Mesendoderm (in vitro differentiated cells): ENCODE measurements at regions not wholly inside any gene's neighbourhood (a gene's known extent, or its start where the extent isn't known, plus 50 kb on each side); places are given as distances from the start of the nearest gene placed in this dataset.

ENCODE experiments used
- DNase-seq: peaks from one replicate; pipeline ENCODE4 v3.0.0; 2013
- H2AK5ac ChIP-seq: 2 replicates; pipeline ENCODE4 v1.6.1; 2013; ENCODE audit warnings: low read length, inconsistent platforms
- H2BK120ac ChIP-seq: 2 replicates; pipeline ENCODE4 v1.6.1; 2013; ENCODE audit warnings: low read depth, mild to moderate bottlenecking, low read length, moderate library complexity, mixed read lengths
- H2BK15ac ChIP-seq: replicated peaks from 2 replicates; pipeline ENCODE4 v1.6.1; 2013; ENCODE audit warnings: low read depth, mild to moderate bottlenecking, moderate library complexity
- H2BK5ac ChIP-seq: 2 replicates; pipeline ENCODE4 v1.6.1; 2013; ENCODE audit warnings: low read length, inconsistent platforms
- H3K18ac ChIP-seq: 2 replicates; pipeline ENCODE4 v1.6.1; 2013; ENCODE audit warnings: mild to moderate bottlenecking, low read length, mixed read lengths
- H3K23ac ChIP-seq: one replicate; pipeline ENCODE4 v1.6.1; 2013; ENCODE audit warnings: low read length
- H3K27ac ChIP-seq: 2 replicates; pipeline ENCODE4 v1.5.1; 2013; ENCODE audit warnings: low read depth, mild to moderate bottlenecking, inconsistent platforms, low read length, moderate library complexity
- H3K27me3 ChIP-seq: 2 replicates; pipeline ENCODE4 v1.6.1; 2013; ENCODE audit warnings: low read length, control low read depth, mild to moderate bottlenecking, inconsistent platforms; ENCODE audit not compliant: insufficient read depth, poor library complexity
- H3K36me3 ChIP-seq: 2 replicates; pipeline ENCODE4 v1.6.1; 2013; ENCODE audit warnings: low read length, inconsistent platforms; ENCODE audit not compliant: control insufficient read depth, insufficient read depth
- H3K4ac ChIP-seq: one replicate; pipeline ENCODE4 v1.6.1; 2013; ENCODE audit warnings: low read depth, mild to moderate bottlenecking, low read length, moderate library complexity
- H3K4me1 ChIP-seq: 2 replicates; pipeline ENCODE4 v1.6.1; 2013; ENCODE audit warnings: low read depth, low read length, inconsistent platforms; ENCODE audit not compliant: control insufficient read depth
- H3K4me2 ChIP-seq: 2 replicates; pipeline ENCODE4 v1.6.1; 2013; ENCODE audit warnings: low read length
- H3K4me3 ChIP-seq: 2 replicates; pipeline ENCODE4 v1.5.1; 2013; ENCODE audit warnings: mild to moderate bottlenecking, low read length
- H3K56ac ChIP-seq: one replicate; pipeline ENCODE4 v1.6.1; 2013; ENCODE audit warnings: low read length
- H3K79me1 ChIP-seq: 2 replicates; pipeline ENCODE4 v1.6.1; 2013; ENCODE audit warnings: low read length, inconsistent platforms
- H3K79me2 ChIP-seq: 2 replicates; pipeline ENCODE4 v1.6.1; 2013; ENCODE audit warnings: mild to moderate bottlenecking, low read length; ENCODE audit not compliant: control insufficient read depth, insufficient read depth
- H3K9ac ChIP-seq: 2 replicates; pipeline ENCODE4 v1.6.1; 2013; ENCODE audit warnings: low read length, inconsistent platforms
- H4K5ac ChIP-seq: one replicate; pipeline ENCODE4 v1.6.1; 2013; ENCODE audit warnings: low read length
- H4K8ac ChIP-seq: one replicate; pipeline ENCODE4 v1.6.1; 2013; ENCODE audit warnings: low read depth, mild to moderate bottlenecking, control low read depth, low read length, moderate library complexity
- WGBS: extraction: QIAGEN DNeasy Blood & Tissue Kit; methylation state at CpG from one replicate; pipeline ENCODE4 v1.1.7; 2013; ENCODE audit warnings: low lambda C conversion rate, missing lambda C conversion rate; ENCODE audit not compliant: insufficient coverage; ENCODE audit errors: extremely low coverage; 5-methylcytosine and 5-hydroxymethylcytosine counted together

- Histone ChIP-seq H2BK15ac (no peak overlapping the region), H3K56ac (no peak overlapping the region), H2BK120ac (no peak overlapping the region), H4K5ac (no peak overlapping the region), H3K27ac (no peak overlapping the region), H3K27me3 (no peaks in the 10 kb centered on the region), H3K4me3 (no peak overlapping the region), H4K8ac (no peak overlapping the region), H3K4me1 (peaks cover 8% of the 10 kb centered on the region), H3K4ac (no peak overlapping the region), H3K36me3 (no peaks in the 10 kb centered on the region), H3K23ac (no peak overlapping the region), H2BK5ac (no peak overlapping the region), H3K18ac (no peak overlapping the region), H3K79me2 (no peaks in the 10 kb centered on the region), H2AK5ac (no peak overlapping the region), H3K79me1 (peaks cover 3% of the 10 kb centered on the region), H3K9ac (no peak overlapping the region), H3K4me2 (no peak overlapping the region)
- WGBS, result no CpG with 5 or more reads among the region's 6 CpGs
- DNase-seq, result peak; percentile 47
Observed at GRCh38 chr3:11717301-11717700, 73.6 kb upstream of the VGLL4 start.

DNA sequence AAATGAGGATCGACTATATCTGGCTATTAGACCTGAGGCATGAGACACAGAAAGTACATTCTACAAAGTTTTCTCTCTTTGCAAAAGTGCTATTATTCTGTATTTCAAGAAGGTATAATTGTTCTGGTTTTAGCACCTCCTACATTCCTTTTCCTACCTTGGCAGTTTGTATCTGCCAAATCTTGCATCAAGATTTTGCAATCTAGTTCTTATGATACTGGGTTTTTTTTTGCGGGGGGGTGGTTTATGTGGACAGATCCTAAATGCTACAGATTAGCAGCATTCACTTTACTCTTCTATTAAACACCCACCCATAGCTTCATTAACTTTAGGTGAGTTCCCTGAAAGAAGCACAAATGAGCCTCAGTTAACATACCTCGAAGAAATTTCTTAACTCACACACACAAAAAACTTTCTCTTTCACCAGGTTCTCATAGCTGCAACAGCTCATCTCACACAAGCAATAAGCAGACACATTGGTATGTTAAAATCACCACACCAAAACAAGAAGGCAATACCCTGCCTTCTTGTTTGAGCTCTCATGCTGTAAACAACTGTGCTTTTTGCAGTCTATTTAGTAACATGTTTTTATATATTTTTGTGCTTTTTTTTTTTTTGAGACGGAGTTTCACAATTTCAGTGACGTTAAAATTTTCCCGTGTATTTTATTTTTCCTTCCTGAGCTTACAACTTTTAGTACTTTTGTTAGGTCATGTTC lies 73.0 kb upstream of the VGLL4 start:
- Histone ChIP-seq H3K9ac (no peak overlapping the region), H3K79me2 (no peaks in the 10 kb centered on the region), H2BK120ac (no peak overlapping the region), H3K79me1 (peaks cover 3% of the 10 kb centered on the region), H3K18ac (no peak overlapping the region), H3K27ac (no peak overlapping the region), H3K36me3 (no peaks in the 10 kb centered on the region), H2BK15ac (no peak overlapping the region), H3K56ac (no peak overlapping the region), H3K4me1 (peaks cover 8% of the 10 kb centered on the region), H4K5ac (no peak overlapping the region), H2AK5ac (no peak overlapping the region), H3K4me3 (no peak overlapping the region), H3K27me3 (no peaks in the 10 kb centered on the region), H3K4ac (no peak overlapping the region), H4K8ac (no peak overlapping the region), H2BK5ac (no peak overlapping the region), H3K4me2 (no peak overlapping the region), H3K23ac (no peak overlapping the region)
- WGBS, result no CpG with 5 or more reads among the region's 6 CpGs
- no peak for DNase-seq

- no peak overlapping the region for H2BK120ac ChIP-seq
- no peak overlapping the region for H3K4ac ChIP-seq
- H2BK5ac ChIP-seq, result no peak overlapping the region
- no peak overlapping the region for H3K23ac ChIP-seq
- no peak overlapping the region for H3K9ac ChIP-seq
- H3K56ac ChIP-seq, result no peak overlapping the region
- no peak overlapping the region for H3K4me3 ChIP-seq
- H2AK5ac ChIP-seq, result no peak overlapping the region
- H4K5ac ChIP-seq, result no peak overlapping the region
- no peak overlapping the region for H2BK15ac ChIP-seq
- no peak overlapping the region for H3K18ac ChIP-seq
- WGBS, result no CpG with 5 or more reads among the region's 6 CpGs
- H3K79me2 ChIP-seq, result no peaks in the 10 kb centered on the region
- no peaks in the 10 kb centered on the region for H3K36me3 ChIP-seq
- H4K8ac ChIP-seq, result no peak overlapping the region
- no peak for DNase-seq
- H3K4me1 ChIP-seq, result peaks cover 6% of the 10 kb centered on the region
- no peak overlapping the region for H3K4me2 ChIP-seq
- no peak overlapping the region for H3K27ac ChIP-seq
- H3K79me1 ChIP-seq, result peaks cover 3% of the 10 kb centered on the region
- no peaks in the 10 kb centered on the region for H3K27me3 ChIP-seq
Observed at GRCh38 chr3:11713171-11713570, 69.5 kb upstream of the VGLL4 start.

DNA sequence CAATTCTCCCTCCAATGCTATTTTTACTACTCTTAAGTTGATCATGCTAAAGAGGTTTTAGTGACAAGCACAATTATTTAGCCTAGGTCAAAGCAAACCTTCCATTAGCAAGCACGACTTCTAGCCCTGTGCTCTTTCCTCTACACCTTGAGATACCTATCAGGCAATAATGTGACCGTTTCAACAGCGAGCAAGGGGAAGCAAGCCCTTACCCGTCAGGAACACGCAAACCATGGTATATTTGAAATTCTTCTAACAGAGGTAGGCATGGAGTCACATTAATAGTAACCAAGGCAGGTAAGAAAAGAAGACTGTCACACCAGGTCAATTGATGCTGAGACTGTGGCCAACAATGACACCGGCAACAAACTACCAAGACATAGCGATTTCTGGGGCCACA lies 68.9 kb upstream of the VGLL4 start:
- no peak overlapping the region for H4K5ac ChIP-seq
- no peak overlapping the region for H2BK5ac ChIP-seq
- no peaks in the 10 kb centered on the region for H3K27me3 ChIP-seq
- no peak overlapping the region for H3K23ac ChIP-seq
- H4K8ac ChIP-seq, result no peak overlapping the region
- H3K79me2 ChIP-seq, result no peaks in the 10 kb centered on the region
- no CpG with 5 or more reads among the region's 7 CpGs for WGBS
- no peak overlapping the region for H3K27ac ChIP-seq
- no peak overlapping the region for H3K4ac ChIP-seq
- DNase-seq, result no peak
- H3K18ac ChIP-seq, result no peak overlapping the region
- H3K9ac ChIP-seq, result no peak overlapping the region
- H3K4me1 ChIP-seq, result peaks cover 6% of the 10 kb centered on the region
- peaks cover 3% of the 10 kb centered on the region for H3K79me1 ChIP-seq
- no peak overlapping the region for H2AK5ac ChIP-seq
- H2BK120ac ChIP-seq, result no peak overlapping the region
- no peaks in the 10 kb centered on the region for H3K36me3 ChIP-seq
- H3K4me3 ChIP-seq, result no peak overlapping the region
- no peak overlapping the region for H2BK15ac ChIP-seq
- H3K4me2 ChIP-seq, result no peak overlapping the region
- H3K56ac ChIP-seq, result no peak overlapping the region

DNA sequence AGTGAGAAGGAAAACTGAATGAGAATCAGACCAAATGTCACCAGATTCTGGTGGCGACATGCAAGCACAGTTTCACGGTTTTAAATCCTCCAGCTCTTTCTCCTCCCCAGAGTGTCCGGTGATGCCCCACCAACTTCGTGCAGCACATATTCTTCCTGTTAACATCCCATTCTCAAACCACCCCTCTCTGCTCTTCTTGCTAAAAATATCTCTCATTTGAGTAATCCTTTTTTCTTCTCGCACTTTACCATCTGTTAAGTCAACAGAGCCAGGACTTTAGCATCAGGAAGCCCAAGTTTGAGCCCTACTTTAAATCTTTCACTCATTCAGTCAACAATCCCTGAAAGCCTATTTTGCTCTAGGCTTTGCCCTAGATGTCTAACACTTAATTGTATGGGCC lies 68.2 kb upstream of the VGLL4 start:
- no CpG with 5 or more reads among the region's 5 CpGs for WGBS
- H3K79me1 ChIP-seq, result peaks cover 3% of the 10 kb centered on the region
- no peak overlapping the region for H3K18ac ChIP-seq
- H3K36me3 ChIP-seq, result no peaks in the 10 kb centered on the region
- no peak for DNase-seq
- H3K4me1 ChIP-seq, result peaks cover 6% of the 10 kb centered on the region
- no peaks in the 10 kb centered on the region for H3K27me3 ChIP-seq
- H2BK15ac ChIP-seq, result no peak overlapping the region
- no peak overlapping the region for H2BK5ac ChIP-seq
- no peak overlapping the region for H4K5ac ChIP-seq
- H3K23ac ChIP-seq, result no peak overlapping the region
- no peak overlapping the region for H3K4ac ChIP-seq
- H3K56ac ChIP-seq, result no peak overlapping the region
- no peak overlapping the region for H2AK5ac ChIP-seq
- H2BK120ac ChIP-seq, result no peak overlapping the region
- no peaks in the 10 kb centered on the region for H3K79me2 ChIP-seq
- H3K4me2 ChIP-seq, result no peak overlapping the region
- no peak overlapping the region for H3K27ac ChIP-seq
- no peak overlapping the region for H3K4me3 ChIP-seq
- H3K9ac ChIP-seq, result no peak overlapping the region
- H4K8ac ChIP-seq, result no peak overlapping the region

DNA sequence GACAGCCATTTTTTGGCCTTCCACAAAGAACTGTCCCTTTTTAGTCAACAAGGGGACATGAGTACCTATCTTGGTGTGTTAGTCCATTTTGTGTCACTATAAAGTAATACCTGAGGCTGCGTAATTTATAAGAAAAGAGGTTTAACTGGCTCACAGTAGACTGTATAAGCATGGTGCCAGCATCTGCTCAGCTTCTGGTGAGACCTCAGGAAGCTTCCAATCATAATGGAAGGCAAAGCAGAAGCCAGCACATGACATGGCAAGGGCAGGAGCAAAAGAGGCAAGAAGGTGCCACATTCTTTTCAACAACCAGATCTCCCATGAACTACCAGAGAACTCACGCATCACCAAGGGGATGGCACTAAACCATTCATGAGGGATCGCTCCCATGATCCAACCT lies 66.1 kb upstream of the VGLL4 start:
- Histone ChIP-seq H2BK15ac (no peak overlapping the region), H4K5ac (no peak overlapping the region), H3K18ac (no peak overlapping the region), H4K8ac (no peak overlapping the region), H3K36me3 (no peaks in the 10 kb centered on the region), H3K27ac (no peak overlapping the region), H3K9ac (no peak overlapping the region), H3K4ac (no peak overlapping the region), H3K56ac (no peak overlapping the region), H2BK5ac (no peak overlapping the region), H3K23ac (no peak overlapping the region), H3K79me1 (peaks cover 1% of the 10 kb centered on the region), H2BK120ac (no peak overlapping the region), H2AK5ac (no peak overlapping the region), H3K79me2 (no peaks in the 10 kb centered on the region), H3K4me1 (peaks cover 5% of the 10 kb centered on the region), H3K4me2 (no peak overlapping the region), H3K27me3 (no peaks in the 10 kb centered on the region), H3K4me3 (no peak overlapping the region)
- DNase-seq, result no peak
- no CpG with 5 or more reads among the region's 3 CpGs for WGBS
